Keratinocyte (primary cell): ENCODE measurements at regions not wholly inside any gene's neighbourhood (a gene's known extent, or its start where the extent isn't known, plus 50 kb on each side); places are given as distances from the start of the nearest gene placed in this dataset.

Source experiments
- EZH2 ChIP-seq: IDR thresholded peaks from one replicate; pipeline ENCODE4 v1.6.1; 2012; ENCODE audit warnings: inconsistent platforms, mild to moderate bottlenecking, low read length, moderate library complexity
- TF ChIP-seq, protein P1 (sequence below), 3 experiments: IDR thresholded peaks in 1 of 3; conservative IDR thresholded peaks in 1 of 3; optimal IDR thresholded peaks in 1 of 3; 2 replicates in 2 of 3; 3 replicates in 1 of 3; pipeline versions ENCODE3 to v1.5.1; 2011; ENCODE audit warnings: low read length in 3 of 3, mild to moderate bottlenecking in 3 of 3, moderate library complexity in 2 of 3, control low read depth in 1 of 3, inconsistent platforms in 1 of 3; ENCODE audit not compliant: insufficient read depth in 2 of 3; ENCODE audit errors: extremely low read depth in 1 of 3

DNA sequence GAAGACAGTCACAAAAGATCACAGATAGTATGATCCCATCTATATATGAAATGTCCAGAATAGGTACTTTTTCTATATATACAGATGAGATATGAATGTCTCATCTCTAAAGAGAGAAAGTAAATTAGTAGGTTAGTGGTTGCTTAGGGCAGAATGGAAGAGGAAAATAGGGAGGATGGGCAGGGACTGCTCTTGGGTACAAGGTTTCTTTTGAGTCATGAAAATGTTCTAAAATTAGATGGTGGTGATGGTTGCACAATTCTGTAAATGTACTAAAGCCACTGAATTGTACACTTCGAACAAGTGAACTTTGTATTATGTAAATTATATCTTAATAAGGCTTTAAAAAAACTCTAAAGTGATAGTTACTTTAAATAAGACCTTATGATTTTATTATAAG, 59.6 kb upstream of the GRAMD2B start:
- TF ChIP-seq, protein P1, sequence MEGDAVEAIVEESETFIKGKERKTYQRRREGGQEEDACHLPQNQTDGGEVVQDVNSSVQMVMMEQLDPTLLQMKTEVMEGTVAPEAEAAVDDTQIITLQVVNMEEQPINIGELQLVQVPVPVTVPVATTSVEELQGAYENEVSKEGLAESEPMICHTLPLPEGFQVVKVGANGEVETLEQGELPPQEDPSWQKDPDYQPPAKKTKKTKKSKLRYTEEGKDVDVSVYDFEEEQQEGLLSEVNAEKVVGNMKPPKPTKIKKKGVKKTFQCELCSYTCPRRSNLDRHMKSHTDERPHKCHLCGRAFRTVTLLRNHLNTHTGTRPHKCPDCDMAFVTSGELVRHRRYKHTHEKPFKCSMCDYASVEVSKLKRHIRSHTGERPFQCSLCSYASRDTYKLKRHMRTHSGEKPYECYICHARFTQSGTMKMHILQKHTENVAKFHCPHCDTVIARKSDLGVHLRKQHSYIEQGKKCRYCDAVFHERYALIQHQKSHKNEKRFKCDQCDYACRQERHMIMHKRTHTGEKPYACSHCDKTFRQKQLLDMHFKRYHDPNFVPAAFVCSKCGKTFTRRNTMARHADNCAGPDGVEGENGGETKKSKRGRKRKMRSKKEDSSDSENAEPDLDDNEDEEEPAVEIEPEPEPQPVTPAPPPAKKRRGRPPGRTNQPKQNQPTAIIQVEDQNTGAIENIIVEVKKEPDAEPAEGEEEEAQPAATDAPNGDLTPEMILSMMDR (optimal IDR thresholded peaks at IDR 0.05 in 1 of 3, IDR thresholded peaks at IDR 0.05 in 1 of 3, conservative IDR thresholded peaks at IDR 0.05 in 1 of 3; ENCODE audit: extremely low read depth in 1 of 3, insufficient read depth in 2 of 3, low read length in 3 of 3), result no peak
- no peak for TF ChIP-seq EZH2
